DMS 273 (cell line): ENCODE measurements at regions not wholly inside any gene's neighbourhood (a gene's known extent, or its start where the extent isn't known, plus 50 kb on each side); places are given as distances from the start of the nearest gene placed in this dataset.

ENCODE experiments used
- DNase-seq: peaks from one replicate; lab custom pipeline; 2025; ENCODE audit not compliant: unreplicated experiment; lab: John Stamatoyannopoulos, UW

DNA sequence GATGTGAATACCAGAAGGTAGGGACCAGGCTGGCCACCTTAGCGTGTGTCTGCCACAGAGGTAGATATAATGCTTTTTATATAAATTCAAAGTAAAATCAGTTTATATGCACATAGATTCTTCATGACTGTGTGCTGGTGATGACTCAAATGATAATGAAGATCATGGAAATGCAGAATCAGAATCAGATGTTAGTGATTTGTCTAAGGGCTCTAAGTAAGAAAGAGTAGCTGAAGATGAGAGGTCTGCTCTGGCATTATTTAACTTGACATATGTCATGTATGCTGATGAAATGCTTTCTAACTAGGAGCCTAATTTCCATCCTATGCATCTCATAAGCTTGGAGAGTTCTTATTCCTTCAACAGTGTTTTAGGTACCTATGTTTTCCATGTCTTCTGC, 50.3 kb upstream of the DPH6 start:
- no peak for DNase-seq

DNA sequence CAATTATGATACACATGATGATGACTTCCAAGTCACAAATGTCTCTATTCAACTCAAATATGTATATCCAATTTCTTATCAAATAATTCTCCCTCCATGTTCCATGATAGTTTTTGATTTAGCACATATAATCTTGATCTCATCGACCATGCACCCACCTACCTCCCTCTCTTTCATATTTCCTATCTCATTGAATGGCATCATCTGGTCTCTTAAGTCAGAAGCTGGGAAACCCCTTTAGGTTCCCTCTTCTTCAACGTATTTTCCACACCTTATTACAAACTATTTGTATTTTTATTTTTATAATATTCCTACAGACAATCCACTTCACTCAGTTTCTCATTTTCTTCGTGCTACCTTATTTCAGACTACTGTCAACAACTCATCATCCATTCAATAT, 56.9 kb upstream of the DPH6 start:
- no peak for DNase-seq

DNA sequence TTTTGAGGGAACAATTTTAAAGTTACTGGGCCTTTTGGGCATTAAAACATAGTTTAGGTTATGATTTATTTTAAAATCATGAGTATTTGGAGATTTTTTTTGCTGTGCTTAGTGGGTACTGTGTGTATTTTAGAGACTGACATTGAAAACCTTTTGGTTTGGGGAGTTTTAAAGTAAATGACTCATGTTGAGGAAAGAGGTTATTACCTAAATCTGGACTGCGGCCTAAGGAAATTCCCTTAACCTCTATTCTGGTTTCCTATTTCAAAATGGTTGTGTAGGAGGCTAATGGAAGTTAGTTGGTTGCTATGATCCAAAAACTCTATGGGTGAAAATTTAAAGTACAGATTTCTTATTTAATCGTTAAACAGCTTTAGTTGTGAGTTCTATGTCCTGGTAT, 57.3 kb upstream of the DPH6 start:
- no peak for DNase-seq

DNA sequence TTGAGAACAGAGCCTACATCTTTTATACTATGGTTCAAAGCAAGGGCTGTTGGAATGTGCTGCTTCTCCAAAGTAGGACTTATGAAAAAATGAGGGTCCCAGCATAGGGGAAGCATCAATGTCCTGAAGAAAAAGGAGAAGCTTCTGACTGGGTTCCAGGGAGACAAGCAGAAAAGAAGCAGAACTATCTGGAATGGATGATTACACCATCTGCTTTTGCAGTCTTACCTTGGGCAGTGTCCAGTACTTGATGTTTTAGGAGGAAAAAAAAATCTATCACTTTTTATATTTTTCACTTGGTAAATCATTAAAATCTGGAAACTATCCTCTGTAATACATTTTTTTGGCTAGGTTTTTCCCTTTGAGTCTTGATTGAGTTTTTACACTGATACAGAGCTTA, 57.9 kb upstream of the DPH6 start:
- no peak for DNase-seq

DNA sequence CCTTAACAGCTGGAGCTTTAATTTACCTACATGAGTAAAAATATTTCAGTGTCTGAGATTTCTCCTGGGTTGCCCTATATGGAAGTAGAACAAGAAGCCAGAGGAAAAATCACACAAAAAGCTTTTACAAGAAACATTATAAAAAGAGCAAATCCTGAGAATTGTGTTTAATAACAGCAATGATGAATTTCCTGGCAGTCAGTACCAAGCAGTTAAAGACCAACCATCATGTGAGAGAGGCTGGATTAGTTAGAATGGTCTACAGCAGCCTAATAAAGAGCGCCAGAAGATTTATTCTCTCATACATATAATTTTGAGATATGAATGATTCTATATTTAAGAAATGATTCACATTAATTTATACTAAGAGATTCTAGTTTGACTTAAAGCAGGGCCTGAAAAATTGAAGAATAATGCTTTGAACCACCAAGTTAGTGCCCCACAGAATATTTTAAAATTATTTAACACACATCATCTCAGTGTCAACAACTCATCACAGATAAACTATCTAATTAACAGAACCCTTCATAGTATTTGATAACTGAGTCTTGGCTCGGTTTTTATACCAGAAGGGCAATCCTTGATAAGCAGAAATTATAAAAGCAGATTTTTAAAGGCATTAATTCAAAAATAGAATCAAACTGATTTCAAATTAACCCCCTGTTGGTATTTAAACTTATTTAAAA, 59.9 kb upstream of the DPH6 start:
- no peak for DNase-seq

DNA sequence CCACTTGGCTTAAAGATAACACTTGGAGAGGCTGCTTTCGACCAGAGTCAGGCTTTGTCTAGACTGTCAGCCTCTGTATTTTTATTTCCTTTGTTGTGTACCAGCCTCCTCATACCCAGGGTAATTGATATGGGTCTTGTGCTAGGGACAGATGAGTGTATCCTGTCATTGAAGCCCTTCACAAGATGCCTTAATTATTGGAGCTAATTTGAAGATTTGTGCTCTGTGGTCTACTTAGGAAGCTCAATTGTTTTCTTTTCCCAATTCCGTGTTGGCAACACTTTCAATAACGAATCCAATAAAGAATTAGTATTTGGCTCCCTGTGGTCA, 60.5 kb upstream of the DPH6 start:
- DNase-seq: peak; percentile 2

DNA sequence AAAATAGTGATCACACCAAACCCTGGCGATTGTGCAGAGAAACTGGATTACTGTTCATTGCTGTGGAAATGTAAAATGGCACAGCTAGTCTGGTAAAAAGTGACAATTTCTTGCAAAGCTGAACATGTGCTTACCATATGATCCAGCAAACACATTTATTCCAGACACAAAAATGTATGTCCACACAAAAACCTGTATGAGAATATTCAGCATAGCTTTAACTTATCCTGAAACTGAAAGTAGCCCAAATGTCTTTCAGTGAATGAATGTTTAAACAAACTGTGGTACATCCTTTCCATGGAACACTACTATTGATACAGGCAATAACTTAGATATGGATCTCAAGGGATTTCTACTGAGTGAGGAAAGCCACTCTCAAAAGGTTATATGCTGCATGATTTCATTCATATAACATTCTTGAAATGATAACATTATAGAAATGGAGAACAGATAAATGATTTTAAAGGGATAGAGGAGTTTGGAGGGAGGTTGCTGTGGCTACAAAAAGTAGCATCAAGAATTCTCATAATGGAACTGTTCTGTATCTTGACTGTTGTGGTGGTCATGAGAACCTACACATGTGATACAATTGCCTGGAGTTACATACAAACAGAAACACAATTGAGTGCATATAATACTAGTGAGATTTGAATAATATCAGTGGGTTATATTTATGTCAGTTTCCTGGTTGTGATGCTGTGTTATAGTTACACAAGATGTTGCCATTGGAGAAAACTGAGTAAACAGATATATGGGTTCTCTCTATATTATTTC, 70.7 kb upstream of the DPH6 start:
- DNase-seq: no peak

DNA sequence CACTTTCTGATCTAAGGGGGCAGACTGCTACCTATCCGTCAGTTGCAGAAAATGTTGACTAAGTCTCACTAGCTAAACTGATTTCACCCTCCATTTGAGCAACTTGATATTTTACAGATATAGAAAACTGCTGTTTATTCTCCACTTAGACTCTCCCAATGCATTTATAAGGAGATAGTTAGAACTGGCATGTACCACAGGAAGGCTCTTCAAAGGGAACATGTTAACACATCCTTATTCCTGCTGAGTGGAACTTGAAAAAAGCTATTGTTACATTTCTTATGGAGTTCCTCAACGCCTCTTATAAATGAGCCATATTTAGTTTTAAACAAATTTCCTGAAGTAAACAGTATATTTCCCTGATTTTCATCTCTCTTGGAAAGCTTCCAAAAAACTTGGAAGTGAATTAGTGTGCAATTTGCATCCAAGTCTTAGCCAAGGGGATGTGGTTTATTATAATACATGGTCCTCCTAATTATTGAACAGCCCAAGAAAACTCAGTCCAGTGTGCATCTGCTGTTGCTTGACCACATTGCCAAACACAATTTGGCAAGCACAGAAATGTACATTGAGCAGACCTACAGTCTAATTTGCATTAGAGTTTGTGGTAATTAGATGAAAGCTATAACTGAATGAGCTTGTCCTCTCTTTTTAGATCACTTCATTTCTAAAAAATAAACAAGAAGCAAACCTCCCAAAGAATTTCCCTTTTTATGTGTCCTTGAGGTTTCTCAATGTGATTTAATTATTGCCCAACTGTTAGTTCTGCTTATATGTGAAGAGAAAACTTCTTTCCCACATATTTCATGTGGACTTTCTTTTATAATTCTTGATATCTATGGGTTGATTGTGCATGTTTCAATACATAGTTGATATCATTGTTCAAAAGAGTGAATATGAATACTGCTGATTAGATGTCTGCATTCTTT, 72.6 kb upstream of the DPH6 start:
- no peak for DNase-seq

DNA sequence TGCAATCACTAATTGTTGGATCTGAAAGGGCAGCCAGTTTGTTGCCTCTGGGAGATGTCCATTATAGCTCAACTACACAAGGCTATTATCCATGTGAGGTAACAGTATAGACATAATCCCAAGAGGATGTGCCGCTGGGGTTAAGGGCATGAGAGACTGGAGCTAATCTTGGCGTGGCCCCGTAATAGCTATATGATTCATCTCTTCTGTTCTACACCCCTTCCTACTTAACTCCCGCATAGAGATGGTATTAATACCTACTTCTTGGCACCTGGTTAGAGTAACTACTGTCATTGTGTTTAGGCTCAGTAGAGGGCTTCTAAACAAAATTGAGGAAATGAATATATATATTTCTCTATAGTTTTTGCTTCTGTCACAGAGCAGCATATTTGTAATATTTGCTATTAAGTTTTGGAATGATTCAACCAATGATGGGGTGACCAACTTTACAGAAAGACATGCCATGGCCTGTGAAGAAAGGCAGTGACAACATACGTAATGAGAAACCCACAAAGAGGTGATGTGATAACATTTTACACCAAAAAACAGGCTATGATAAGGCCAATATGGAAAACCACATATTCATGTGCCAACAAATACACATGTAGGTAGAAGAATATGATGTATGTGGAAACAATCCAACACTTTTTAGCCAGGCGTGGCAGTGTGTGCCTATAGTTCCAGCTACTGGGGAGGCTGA, 76.8 kb upstream of the DPH6 start:
- no peak for DNase-seq

DNA sequence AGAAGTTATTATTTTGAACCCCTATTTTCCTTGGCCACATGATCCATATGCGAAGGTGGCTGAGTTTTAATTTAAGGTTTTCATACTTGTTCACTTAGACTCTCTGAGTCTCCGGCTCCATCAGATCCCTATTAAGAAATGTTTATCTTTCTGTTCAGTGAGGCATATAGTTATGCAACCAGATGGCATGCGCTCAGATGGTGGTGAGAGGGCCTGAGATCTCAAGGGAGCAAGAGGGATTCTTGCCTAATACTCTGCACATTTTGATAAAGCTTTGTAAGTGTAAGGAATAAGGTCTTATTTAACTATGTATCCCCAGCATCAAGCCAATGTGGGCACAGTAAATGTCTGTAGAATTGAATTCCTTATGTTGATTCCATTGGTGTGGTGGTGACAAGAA, 78.9 kb upstream of the DPH6 start:
- DNase-seq: peak; percentile 82

DNA sequence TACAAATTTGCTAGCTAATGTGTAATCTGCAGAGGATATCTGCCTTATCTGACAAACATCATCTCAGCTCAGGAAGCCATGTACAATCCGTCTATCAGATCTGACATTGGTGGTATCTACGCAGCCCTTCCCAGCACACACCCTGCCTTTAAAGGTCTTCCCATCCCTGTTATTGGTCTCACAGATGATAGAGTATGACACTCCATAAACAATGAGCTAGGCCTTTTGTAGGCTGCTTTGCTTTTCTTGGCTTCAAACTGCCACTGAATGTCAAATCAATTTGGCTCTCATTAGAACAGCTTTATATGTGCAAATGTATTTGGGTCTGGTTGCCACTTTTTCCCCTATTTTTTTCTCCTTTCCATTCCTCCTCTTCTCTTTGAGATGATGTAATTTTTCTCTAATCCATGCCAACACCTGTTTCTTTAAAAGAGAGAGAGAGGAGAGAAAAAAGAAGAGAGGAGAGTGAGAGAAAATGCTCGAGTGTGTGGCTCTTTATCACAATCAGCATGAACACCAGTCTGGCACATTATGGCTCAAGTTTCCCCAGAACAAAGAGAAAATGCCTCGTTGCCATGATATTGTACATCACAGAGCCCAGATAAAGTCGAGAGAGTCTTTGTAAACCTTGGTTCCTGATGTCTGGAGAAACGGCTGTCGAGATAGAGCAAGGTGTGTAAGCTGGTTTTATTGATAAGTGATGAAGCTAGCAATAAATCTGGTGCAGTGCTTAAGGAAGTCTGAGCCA, 80.8 kb upstream of the DPH6 start:
- no peak for DNase-seq

DNA sequence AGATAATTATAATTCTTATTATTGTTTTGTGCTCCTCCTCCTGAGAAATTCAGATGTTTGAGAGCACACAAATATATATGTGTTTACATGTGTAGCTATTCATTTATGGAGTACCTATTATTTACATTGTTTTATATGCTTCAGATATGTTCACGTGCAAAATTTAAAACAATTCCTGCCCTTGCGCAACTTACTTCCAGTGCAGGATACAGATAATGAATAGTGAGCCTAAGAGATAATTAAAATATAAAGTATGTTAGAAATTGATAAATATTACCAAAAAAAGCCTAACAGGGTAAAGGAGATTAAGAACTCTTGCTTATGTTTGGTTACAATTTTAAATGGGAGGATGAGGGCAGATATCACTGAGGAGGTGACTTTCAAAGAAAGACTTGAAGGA, 81.7 kb upstream of the DPH6 start:
- DNase-seq: no peak

DNA sequence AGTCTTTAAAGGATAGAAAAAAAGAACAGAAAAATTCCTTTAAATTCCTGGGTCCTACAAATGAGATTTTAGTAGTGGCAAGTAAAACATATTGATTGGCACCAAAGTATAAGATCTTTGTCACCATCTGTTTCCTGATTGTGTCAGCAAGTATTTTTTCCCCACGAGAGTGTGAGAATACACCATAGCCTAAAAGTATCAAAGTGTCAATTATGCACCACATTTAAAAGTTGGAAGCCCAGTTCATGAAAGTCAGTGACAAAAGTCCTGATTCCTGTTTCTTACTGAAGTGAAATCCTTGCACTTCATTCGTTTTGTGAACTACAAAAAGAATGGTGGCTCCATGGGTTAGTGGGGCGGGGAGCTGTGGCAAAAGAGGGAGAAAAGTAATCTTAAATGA, 83.8 kb upstream of the DPH6 start:
- no peak for DNase-seq

DNA sequence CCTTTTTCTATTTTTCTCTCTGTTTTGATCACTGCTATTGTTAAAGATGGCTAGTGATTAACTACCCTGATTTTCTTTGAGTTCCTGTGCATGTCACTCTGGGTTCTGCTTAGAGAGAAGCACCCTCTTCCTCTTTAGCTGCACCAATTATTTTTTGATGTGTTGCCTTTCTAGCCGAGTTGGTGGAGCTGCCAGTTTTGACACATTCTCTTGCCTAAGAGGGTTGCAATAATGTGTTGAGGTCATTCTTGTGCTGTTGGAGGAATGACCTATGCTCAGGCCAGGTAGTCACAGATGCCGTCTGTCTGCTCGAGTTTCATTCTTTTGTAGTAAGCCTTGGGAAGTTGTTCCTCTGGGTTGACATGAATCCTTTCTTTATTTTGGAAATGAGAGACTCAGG, 84.6 kb upstream of the DPH6 start:
- DNase-seq: no peak

DNA sequence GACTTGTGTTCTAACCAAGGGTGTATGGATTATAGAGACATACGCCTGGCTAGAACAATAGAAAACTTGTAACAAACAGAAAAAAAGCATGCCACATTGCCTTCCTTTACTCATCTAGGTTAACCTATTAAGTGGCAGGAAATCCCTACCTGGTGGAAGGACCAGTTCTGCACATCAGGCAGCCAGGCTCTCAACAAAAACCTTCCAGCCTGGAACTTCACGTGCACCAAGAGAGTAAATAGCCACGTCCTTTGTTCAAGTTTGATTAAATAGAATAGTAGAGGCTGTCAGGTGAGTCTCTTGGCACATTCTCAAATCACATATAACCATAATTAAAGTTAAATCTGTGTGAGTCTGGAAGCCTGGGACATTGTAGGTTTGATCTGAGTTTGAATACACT, 85.0 kb upstream of the DPH6 start:
- no peak for DNase-seq

DNA sequence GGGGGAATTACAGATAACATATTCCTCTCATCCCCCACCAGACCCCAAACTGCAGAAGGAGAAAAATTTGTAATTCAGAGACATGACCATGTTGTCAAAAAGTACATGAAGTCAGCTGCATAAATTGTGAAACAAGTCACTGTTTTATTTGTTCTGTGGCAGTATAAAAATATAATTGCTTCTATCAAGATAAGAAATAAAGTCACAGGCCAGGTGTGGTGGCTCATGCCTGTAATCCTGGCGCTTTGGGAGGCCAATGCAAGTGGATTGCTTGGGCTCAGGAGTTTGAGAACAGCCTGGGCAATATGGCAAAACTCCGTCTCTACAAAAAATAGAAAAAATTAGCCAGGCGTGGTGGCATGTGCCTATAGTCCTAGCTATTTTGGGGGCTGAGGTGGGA, 87.7 kb upstream of the DPH6 start:
- no peak for DNase-seq

DNA sequence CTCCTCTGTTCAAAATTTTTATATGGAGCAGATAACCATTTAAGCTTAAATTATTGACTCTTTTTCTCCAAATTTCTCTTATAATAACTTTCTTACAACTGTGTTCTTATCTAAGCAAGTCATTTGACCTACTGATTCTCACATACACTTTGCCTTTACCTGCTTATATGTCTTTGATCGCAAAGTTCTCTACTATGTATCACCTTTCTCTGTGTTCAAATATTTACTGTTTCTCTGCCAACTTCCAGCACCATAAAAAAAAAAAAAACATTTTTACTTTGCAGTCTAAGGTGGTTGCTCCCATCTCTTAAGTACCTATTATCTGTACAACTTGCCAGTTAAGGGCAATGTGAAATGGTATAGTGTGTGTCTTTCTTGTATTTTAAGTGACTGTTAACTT, 100.8 kb upstream of the DPH6 start:
- no peak for DNase-seq

DNA sequence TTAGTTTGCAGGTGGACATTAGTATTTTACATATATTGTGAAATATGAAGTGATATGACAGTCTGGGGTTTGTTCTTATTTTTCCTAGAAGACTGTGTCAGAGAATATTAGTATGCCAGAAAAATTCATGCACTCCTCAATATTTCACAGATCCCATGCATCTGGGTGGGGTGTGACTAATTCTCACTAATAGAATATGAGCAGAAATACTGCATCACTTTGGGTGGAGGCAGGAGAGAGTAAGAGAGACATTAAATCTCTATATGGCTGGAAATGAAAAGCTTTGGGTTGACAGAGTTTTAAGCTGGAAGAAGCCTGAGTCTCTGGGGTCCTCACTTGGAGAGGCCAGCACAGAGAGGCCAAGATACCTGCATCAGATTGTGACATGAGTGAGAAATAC, 101.3 kb upstream of the DPH6 start:
- no peak for DNase-seq

DNA sequence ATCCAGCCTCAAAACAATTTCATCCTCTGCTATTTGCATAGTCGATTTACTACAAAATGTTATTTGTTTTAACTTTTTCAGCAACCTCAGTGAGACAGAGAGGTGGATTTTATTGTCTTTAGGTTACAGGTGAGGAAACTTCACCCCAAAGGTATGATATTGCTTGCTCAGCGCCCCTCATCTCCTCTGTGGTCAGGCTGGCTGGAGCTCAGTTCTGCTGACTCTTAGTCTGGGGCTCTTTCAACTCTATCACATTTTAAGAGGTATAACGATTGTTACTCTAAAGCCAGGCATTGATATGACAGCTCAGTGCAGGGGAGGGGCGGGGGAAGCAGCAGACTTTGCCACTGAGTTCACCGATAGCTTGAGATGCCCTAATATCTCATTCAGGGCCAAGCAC, 103.0 kb upstream of the DPH6 start:
- no peak for DNase-seq

DNA sequence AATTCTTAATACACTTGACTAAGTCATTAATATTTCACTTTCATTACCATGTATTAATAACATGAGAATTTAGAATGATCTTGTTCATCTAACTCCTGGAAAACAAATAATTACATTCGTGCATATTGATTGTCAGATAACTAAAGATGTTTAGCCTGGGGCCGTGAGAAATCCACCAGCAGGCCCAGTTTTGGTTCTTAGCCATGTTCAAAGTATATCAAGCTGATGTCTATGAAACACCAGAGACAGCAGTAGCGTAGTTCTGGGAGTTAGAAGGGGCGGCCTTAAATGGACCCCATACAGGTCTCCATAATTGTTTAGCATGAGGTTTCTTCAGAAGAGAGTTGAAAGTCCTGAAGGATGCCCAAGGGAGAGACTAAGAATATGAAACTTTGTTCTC, 103.6 kb upstream of the DPH6 start:
- no peak for DNase-seq

DNA sequence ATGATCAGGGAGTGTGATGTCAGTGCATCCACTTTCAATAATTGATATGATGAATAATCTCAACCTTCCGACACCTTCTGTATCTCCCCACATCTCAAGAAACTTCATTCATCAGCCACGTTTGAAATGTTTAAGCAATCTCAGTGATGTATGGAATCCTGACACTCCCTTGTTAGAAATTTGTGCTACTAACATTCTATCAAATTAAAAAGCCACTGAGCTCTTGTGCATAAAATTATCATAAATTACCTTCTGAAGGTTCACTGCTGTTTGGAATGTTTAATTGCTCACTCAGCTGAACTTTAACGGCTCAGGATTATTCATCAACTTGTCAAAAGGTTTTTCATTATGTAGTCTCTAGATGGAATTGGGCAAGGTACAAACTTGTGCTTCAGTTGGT, 108.4 kb upstream of the DPH6 start:
- no peak for DNase-seq
